Large intestine (tissue), 3 donors: ENCODE measurements at regions not wholly inside any gene's neighbourhood (a gene's known extent, or its start where the extent isn't known, plus 50 kb on each side); places are given as distances from the start of the nearest gene placed in this dataset.
A peak's percentile ranks its signal among the peaks of the same experiment; 100 is the strongest.

ENCODE experiments used
- DNase-seq, 2 donors: peaks; one replicate each; pipeline versions ENCODE4 v3.0.0 to v3.0.0-alpha.2; 2013
- H3K27ac ChIP-seq: one replicate; pipeline ENCODE4 v1.5.1; 2013; ENCODE audit warnings: low read length
- H3K27me3 ChIP-seq: 2 replicates; pipeline ENCODE4 v1.6.1; 2013; ENCODE audit warnings: low read length; ENCODE audit not compliant: control insufficient read depth, insufficient read depth
- H3K36me3 ChIP-seq: 2 replicates; pipeline ENCODE4 v1.6.1; 2013; ENCODE audit warnings: low read length; ENCODE audit not compliant: control insufficient read depth, insufficient read depth
- H3K4me1 ChIP-seq: one replicate; pipeline ENCODE4 v1.6.1; 2013; ENCODE audit warnings: low read length; ENCODE audit not compliant: control insufficient read depth, insufficient read depth
- H3K4me3 ChIP-seq: one replicate; pipeline ENCODE4 v1.5.1; 2013; ENCODE audit warnings: low read length
- H3K9me3 ChIP-seq: one replicate; pipeline ENCODE4 v1.6.1; 2013; ENCODE audit warnings: mild to moderate bottlenecking, low read depth, low read length, moderate library complexity; ENCODE audit not compliant: control insufficient read depth
- WGBS: methylation state at CpG from one replicate; pipeline ENCODE4 v1.1.5; 2013; ENCODE audit warnings: low lambda C conversion rate; ENCODE audit not compliant: insufficient coverage; 5-methylcytosine and 5-hydroxymethylcytosine counted together

DNA sequence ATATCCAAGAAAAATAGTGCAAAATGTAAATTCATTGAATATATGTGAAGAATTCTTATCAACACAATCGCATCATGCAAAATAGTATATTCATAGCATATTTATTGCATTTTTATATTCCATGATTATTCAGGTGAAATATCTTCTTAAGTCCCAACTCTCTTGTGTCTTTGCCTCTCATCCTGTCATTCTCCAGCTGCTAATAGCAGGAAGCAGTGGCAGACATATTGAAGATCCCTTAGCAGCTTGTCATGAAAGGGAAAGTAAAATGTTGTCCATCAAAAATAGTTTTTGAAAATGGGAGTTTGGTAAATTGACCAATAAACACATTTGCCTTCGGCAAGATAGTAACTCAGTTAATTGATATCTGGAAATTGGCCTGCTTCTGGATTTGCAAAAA, 265.3 kb upstream of the TGFBR2 start:
- no peak overlapping the region for H3K27ac ChIP-seq
- H3K4me1 ChIP-seq, result peaks cover 3% of the 10 kb centered on the region
- no peak for DNase-seq
- H3K9me3 ChIP-seq, result no peaks in the 10 kb centered on the region
- no peak overlapping the region for H3K4me3 ChIP-seq
- no peaks in the 10 kb centered on the region for H3K36me3 ChIP-seq
- 100% methylated on average over 2 of the region's 2 CpGs for WGBS
- no peaks in the 10 kb centered on the region for H3K27me3 ChIP-seq

- WGBS, result no CpG with 5 or more reads among the region's 1 CpG
- Histone ChIP-seq H3K4me3 (no peak overlapping the region), H3K4me1 (peaks cover 3% of the 10 kb centered on the region), H3K27me3 (no peaks in the 10 kb centered on the region), H3K36me3 (no peaks in the 10 kb centered on the region), H3K9me3 (no peaks in the 10 kb centered on the region), H3K27ac (no peak overlapping the region)
- DNase-seq, result no peak
Observed at GRCh38 chr3:30341851-30342250, 264.6 kb upstream of the TGFBR2 start.

GRCh38 chr3:30342318-30343060, 263.9 kb upstream of the TGFBR2 start:
- DNase-seq, result peak; percentile 57 to 74
- H3K36me3 ChIP-seq, result no peaks in the 10 kb centered on the region
- no peak overlapping the region for H3K27ac ChIP-seq
- no peaks in the 10 kb centered on the region for H3K27me3 ChIP-seq
- peaks cover 3% of the 10 kb centered on the region for H3K4me1 ChIP-seq
- no peak overlapping the region for H3K4me3 ChIP-seq
- H3K9me3 ChIP-seq, result no peaks in the 10 kb centered on the region
- WGBS, result 0% methylated on average over 1 of the region's 6 CpGs

DNA sequence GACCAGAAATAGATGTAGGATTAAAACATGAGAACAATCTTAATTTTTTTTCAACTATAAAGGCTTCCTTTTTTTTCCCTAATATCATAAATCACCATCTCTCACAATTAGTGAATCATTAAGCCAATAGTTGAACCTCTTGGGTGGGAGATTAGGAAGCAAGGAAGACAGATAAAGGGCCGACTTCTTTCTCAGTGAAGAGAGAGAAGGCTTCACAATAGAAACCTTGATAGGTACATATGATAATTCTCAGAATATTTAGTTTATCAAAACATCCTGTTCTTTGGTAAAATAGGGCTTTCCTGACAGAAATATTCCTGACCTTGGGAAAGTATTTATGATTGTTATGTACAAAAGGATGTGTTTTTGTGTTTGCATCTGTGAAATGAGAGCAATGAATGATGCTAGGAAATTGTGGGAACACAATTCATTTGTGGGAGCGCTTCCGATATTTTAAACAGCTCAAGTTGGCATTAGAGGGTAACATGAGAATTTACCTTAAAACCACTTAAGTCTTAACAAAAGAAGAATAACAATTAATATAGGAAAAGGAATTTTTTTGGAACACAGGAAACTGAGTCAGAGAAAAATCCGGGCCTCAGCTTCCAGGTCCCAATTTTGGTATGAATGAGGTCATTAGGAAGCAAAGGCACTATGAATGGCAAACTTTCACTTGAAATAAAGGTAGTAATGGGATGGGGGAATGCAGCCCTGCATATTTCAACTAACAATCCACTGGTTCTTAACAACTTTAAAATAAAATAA, 263.2 kb upstream of the TGFBR2 start:
- no peak overlapping the region for H3K27ac ChIP-seq
- no peak for DNase-seq
- 60% methylated on average over 1 of the region's 4 CpGs for WGBS

DNA sequence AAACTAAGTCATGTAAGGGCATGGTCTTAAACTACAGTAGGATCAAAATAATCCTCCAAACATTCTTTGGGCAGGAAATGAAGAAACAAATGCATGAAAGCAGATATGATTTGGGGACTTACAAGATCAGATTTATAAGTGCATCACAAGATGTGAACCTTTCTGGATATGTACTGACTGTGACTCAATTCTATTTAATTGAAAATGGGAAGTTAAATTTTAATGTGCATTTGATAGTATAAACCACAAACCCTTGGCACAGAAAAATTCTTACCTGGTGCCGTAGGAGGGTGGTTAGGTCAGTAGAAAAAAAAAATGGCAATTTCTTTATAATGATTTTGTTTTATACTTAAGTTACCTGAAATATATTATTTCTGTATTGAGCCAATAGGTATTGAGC, 262.5 kb upstream of the TGFBR2 start:
- Histone ChIP-seq H3K4me1 (peaks cover 3% of the 10 kb centered on the region), H3K9me3 (no peaks in the 10 kb centered on the region), H3K27me3 (no peaks in the 10 kb centered on the region), H3K4me3 (no peak overlapping the region), H3K27ac (no peak overlapping the region), H3K36me3 (no peaks in the 10 kb centered on the region)
- no CpG with 5 or more reads among the region's 1 CpG for WGBS
- DNase-seq, result no peak

More for the DNA sequence above, 263.2 kb upstream of the TGFBR2 start:
- no peaks in the 10 kb centered on the region for H3K9me3 ChIP-seq
- H3K4me3 ChIP-seq, result no peak overlapping the region
- peaks cover 3% of the 10 kb centered on the region for H3K4me1 ChIP-seq
- no peaks in the 10 kb centered on the region for H3K27me3 ChIP-seq
- no peaks in the 10 kb centered on the region for H3K36me3 ChIP-seq

- DNase-seq, result peak; percentile 11 to 57
- WGBS, result 100% methylated on average over 1 of the region's 1 CpG
- Histone ChIP-seq H3K9me3 (no peaks in the 10 kb centered on the region), H3K27ac (no peak overlapping the region), H3K4me3 (no peak overlapping the region), H3K27me3 (no peaks in the 10 kb centered on the region), H3K4me1 (peaks cover 3% of the 10 kb centered on the region), H3K36me3 (no peaks in the 10 kb centered on the region)
Observed at GRCh38 chr3:30344288-30344687, 262.1 kb upstream of the TGFBR2 start.

- no peaks in the 10 kb centered on the region for H3K36me3 ChIP-seq
- no peaks in the 10 kb centered on the region for H3K27me3 ChIP-seq
- no peak overlapping the region for H3K27ac ChIP-seq
- no peak overlapping the region for H3K4me3 ChIP-seq
- no peaks in the 10 kb centered on the region for H3K9me3 ChIP-seq
- DNase-seq, result no peak
- H3K4me1 ChIP-seq, result peaks cover 3% of the 10 kb centered on the region
Observed at GRCh38 chr3:30346933-30347320, 259.5 kb upstream of the TGFBR2 start.

- WGBS, result no CpG with 5 or more reads among the region's 1 CpG
- Histone ChIP-seq H3K27ac (no peak overlapping the region), H3K4me1 (peaks cover 1% of the 10 kb centered on the region), H3K27me3 (no peaks in the 10 kb centered on the region), H3K36me3 (no peaks in the 10 kb centered on the region), H3K9me3 (no peaks in the 10 kb centered on the region), H3K4me3 (no peak overlapping the region)
- no peak for DNase-seq
Observed at GRCh38 chr3:30347679-30348216, 258.7 kb upstream of the TGFBR2 start.

DNA sequence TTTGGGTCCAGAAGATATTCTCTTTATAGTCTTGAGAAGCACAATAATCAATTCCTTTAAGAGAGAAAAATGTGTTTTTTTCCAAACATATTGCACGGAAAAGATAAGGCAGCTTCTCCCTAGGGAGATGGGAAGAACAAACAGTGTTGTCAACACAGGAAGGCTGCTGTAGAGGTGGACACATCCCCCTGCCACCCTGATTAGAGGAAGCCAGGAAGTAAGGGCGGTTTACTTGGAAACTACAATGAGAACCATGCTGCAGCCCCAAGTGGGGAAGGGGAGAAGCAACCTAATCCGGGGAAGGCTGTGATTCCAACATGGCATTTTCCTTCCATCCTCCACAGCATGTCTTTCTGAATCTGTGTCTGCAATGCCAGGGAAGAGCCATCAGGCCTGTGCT, 256.9 kb upstream of the TGFBR2 start:
- H3K4me3 ChIP-seq, result no peak overlapping the region
- H3K36me3 ChIP-seq, result no peaks in the 10 kb centered on the region
- H3K27ac ChIP-seq, result no peak overlapping the region
- no peak for DNase-seq
- WGBS, result no CpG with 5 or more reads among the region's 3 CpGs
- H3K4me1 ChIP-seq, result no peaks in the 10 kb centered on the region
- no peaks in the 10 kb centered on the region for H3K9me3 ChIP-seq
- no peaks in the 10 kb centered on the region for H3K27me3 ChIP-seq

DNA sequence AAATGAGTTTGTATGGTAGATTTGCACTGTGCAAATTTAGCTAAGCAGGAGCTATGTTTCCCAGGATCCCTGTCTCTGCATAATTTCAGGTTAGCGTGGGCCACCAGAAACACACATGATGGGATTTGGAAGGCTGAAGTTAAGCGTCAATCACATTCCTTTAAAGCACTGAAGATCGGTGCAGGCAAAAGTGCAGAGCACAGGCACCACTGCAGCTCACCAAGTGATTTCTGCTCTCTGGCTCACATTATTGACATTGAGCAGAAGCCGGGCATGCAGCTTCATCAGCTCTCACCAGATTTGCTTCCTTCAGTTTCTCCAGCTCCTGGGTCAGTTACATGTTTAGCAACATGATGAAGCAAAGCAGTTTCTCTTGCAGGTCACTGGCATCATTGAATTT, 256.4 kb upstream of the TGFBR2 start:
- no CpG with 5 or more reads among the region's 4 CpGs for WGBS
- DNase-seq, result no peak
- Histone ChIP-seq H3K9me3 (no peaks in the 10 kb centered on the region), H3K36me3 (no peaks in the 10 kb centered on the region), H3K27ac (no peak overlapping the region), H3K4me1 (no peaks in the 10 kb centered on the region), H3K27me3 (no peaks in the 10 kb centered on the region), H3K4me3 (no peak overlapping the region)
